ENCODE measurements at regions not wholly inside any gene's neighbourhood (a gene's known extent, or its start where the extent isn't known, plus 50 kb on each side); places are given as distances from the start of the nearest gene placed in this dataset.
A peak's percentile ranks its signal among the peaks of the same experiment; 100 is the strongest.

- Histone ChIP-seq H3K4me1 (ENCODE audit: control insufficient read depth in 1 of 2, insufficient read depth in 2 of 2, low read length in 2 of 2) (peaks cover 0 to 6% of the 10 kb centered on the region in 2 donors), H3K4me3 (ENCODE audit: low read depth in 1 of 2, low read length in 2 of 2) (no peak overlapping the region), H3K9me3 (ENCODE audit: control insufficient read depth in 1 of 2, low read length in 2 of 2) (no peaks in the 10 kb centered on the region), H3K36me3 (ENCODE audit: control insufficient read depth in 1 of 2, insufficient read depth in 2 of 2, low read length in 2 of 2) (no peaks in the 10 kb centered on the region), H3K27ac (ENCODE audit: low read depth, low read length) (no peak overlapping the region), H3K27me3 (ENCODE audit: control insufficient read depth in 1 of 2, insufficient read depth in 2 of 2, low read length in 2 of 2) (peaks cover 0 to 5% of the 10 kb centered on the region in 2 donors), H3K9ac (ENCODE audit: low read depth in 1 of 2, low read length in 2 of 2) (no peak overlapping the region)
Measured at GRCh38 chr20:48295445-48295903, 510.2 kb upstream of the SULF2 start.

- H3K27me3 ChIP-seq (ENCODE audit: control insufficient read depth in 1 of 2, insufficient read depth in 2 of 2, low read length in 2 of 2) = peaks cover 0 to 5% of the 10 kb centered on the region in 2 donors
- no peak overlapping the region for H3K9ac ChIP-seq (ENCODE audit: low read depth in 1 of 2, low read length in 2 of 2)
- H3K9me3 ChIP-seq (ENCODE audit: control insufficient read depth in 1 of 2, low read length in 2 of 2) = no peaks in the 10 kb centered on the region
- H3K27ac ChIP-seq (ENCODE audit: low read depth, low read length) = no peak overlapping the region
- no peak overlapping the region for H3K4me3 ChIP-seq (ENCODE audit: low read depth in 1 of 2, low read length in 2 of 2)
- peaks cover 0 to 6% of the 10 kb centered on the region in 2 donors for H3K4me1 ChIP-seq (ENCODE audit: control insufficient read depth in 1 of 2, insufficient read depth in 2 of 2, low read length in 2 of 2)
- no peaks in the 10 kb centered on the region for H3K36me3 ChIP-seq (ENCODE audit: control insufficient read depth in 1 of 2, insufficient read depth in 2 of 2, low read length in 2 of 2)
Measured at GRCh38 chr20:48294942-48295341, 509.7 kb upstream of the SULF2 start.

- no peaks in the 10 kb centered on the region for H3K9me3 ChIP-seq (ENCODE audit: control insufficient read depth in 1 of 2, low read length in 2 of 2)
- peaks cover 0 to 5% of the 10 kb centered on the region in 2 donors for H3K27me3 ChIP-seq (ENCODE audit: control insufficient read depth in 1 of 2, insufficient read depth in 2 of 2, low read length in 2 of 2)
- peaks cover 0 to 2% of the 10 kb centered on the region in 2 donors for H3K4me1 ChIP-seq (ENCODE audit: control insufficient read depth in 1 of 2, insufficient read depth in 2 of 2, low read length in 2 of 2)
- H3K4me3 ChIP-seq (ENCODE audit: low read depth in 1 of 2, low read length in 2 of 2) = no peak overlapping the region
- no peak overlapping the region for H3K27ac ChIP-seq (ENCODE audit: low read depth, low read length)
- no peaks in the 10 kb centered on the region for H3K36me3 ChIP-seq (ENCODE audit: control insufficient read depth in 1 of 2, insufficient read depth in 2 of 2, low read length in 2 of 2)
- no peak overlapping the region for H3K9ac ChIP-seq (ENCODE audit: low read depth in 1 of 2, low read length in 2 of 2)
Measured at GRCh38 chr20:48294196-48294595, 508.9 kb upstream of the SULF2 start.

- no peaks in the 10 kb centered on the region for H3K4me1 ChIP-seq (ENCODE audit: control insufficient read depth in 1 of 2, insufficient read depth in 2 of 2, low read length in 2 of 2)
- H3K9me3 ChIP-seq (ENCODE audit: control insufficient read depth in 1 of 2, low read length in 2 of 2) = no peaks in the 10 kb centered on the region
- H3K4me3 ChIP-seq (ENCODE audit: low read depth in 1 of 2, low read length in 2 of 2) = no peak overlapping the region
- peaks cover 0 to 5% of the 10 kb centered on the region in 2 donors for H3K27me3 ChIP-seq (ENCODE audit: control insufficient read depth in 1 of 2, insufficient read depth in 2 of 2, low read length in 2 of 2)
- H3K27ac ChIP-seq (ENCODE audit: low read depth, low read length) = no peak overlapping the region
- H3K9ac ChIP-seq (ENCODE audit: low read depth in 1 of 2, low read length in 2 of 2) = no peak overlapping the region
- no peaks in the 10 kb centered on the region for H3K36me3 ChIP-seq (ENCODE audit: control insufficient read depth in 1 of 2, insufficient read depth in 2 of 2, low read length in 2 of 2)
Measured at GRCh38 chr20:48293671-48294070, 508.4 kb upstream of the SULF2 start.

GRCh38 chr20:48292806-48293205 lies 507.5 kb upstream of the SULF2 start:
- Histone ChIP-seq H3K36me3 (ENCODE audit: control insufficient read depth in 1 of 2, insufficient read depth in 2 of 2, low read length in 2 of 2) (no peaks in the 10 kb centered on the region), H3K4me3 (ENCODE audit: low read depth in 1 of 2, low read length in 2 of 2) (no peak overlapping the region), H3K9ac (ENCODE audit: low read depth in 1 of 2, low read length in 2 of 2) (no peak overlapping the region), H3K4me1 (ENCODE audit: control insufficient read depth in 1 of 2, insufficient read depth in 2 of 2, low read length in 2 of 2) (no peaks in the 10 kb centered on the region), H3K27ac (ENCODE audit: low read depth, low read length) (no peak overlapping the region), H3K9me3 (ENCODE audit: control insufficient read depth in 1 of 2, low read length in 2 of 2) (no peaks in the 10 kb centered on the region), H3K27me3 (ENCODE audit: control insufficient read depth in 1 of 2, insufficient read depth in 2 of 2, low read length in 2 of 2) (peaks cover 0 to 5% of the 10 kb centered on the region in 2 donors)

- peaks cover 0 to 5% of the 10 kb centered on the region in 2 donors for H3K27me3 ChIP-seq (ENCODE audit: control insufficient read depth in 1 of 2, insufficient read depth in 2 of 2, low read length in 2 of 2)
- H3K4me1 ChIP-seq (ENCODE audit: control insufficient read depth in 1 of 2, insufficient read depth in 2 of 2, low read length in 2 of 2) = peaks cover 7 to 9% of the 10 kb centered on the region in 2 donors
- no peaks in the 10 kb centered on the region for H3K36me3 ChIP-seq (ENCODE audit: control insufficient read depth in 1 of 2, insufficient read depth in 2 of 2, low read length in 2 of 2)
- H3K9ac ChIP-seq (ENCODE audit: low read depth in 1 of 2, low read length in 2 of 2) = no peak overlapping the region
- no peak overlapping the region for H3K27ac ChIP-seq (ENCODE audit: low read depth, low read length)
- H3K4me3 ChIP-seq (ENCODE audit: low read depth in 1 of 2, low read length in 2 of 2) = no peak overlapping the region
- no peaks in the 10 kb centered on the region for H3K9me3 ChIP-seq (ENCODE audit: control insufficient read depth in 1 of 2, low read length in 2 of 2)
Measured at GRCh38 chr20:48291896-48292295, 506.6 kb upstream of the SULF2 start.

GRCh38 chr20:48288930-48289507 lies 503.7 kb upstream of the SULF2 start:
- peaks cover 17 to 26% of the 10 kb centered on the region in 2 donors for H3K4me1 ChIP-seq (ENCODE audit: control insufficient read depth in 1 of 2, insufficient read depth in 2 of 2, low read length in 2 of 2)
- H3K4me3 ChIP-seq (ENCODE audit: low read depth in 1 of 2, low read length in 2 of 2) = no peak overlapping the region
- peaks cover 0 to 5% of the 10 kb centered on the region in 2 donors for H3K27me3 ChIP-seq (ENCODE audit: control insufficient read depth in 1 of 2, insufficient read depth in 2 of 2, low read length in 2 of 2)
- no peak overlapping the region for H3K27ac ChIP-seq (ENCODE audit: low read depth, low read length)
- no peaks in the 10 kb centered on the region for H3K9me3 ChIP-seq (ENCODE audit: control insufficient read depth in 1 of 2, low read length in 2 of 2)
- H3K36me3 ChIP-seq (ENCODE audit: control insufficient read depth in 1 of 2, insufficient read depth in 2 of 2, low read length in 2 of 2) = no peaks in the 10 kb centered on the region
- H3K9ac ChIP-seq (ENCODE audit: low read depth in 1 of 2, low read length in 2 of 2) = no peak overlapping the region

- H3K9ac ChIP-seq (ENCODE audit: low read depth in 1 of 2, low read length in 2 of 2) = no peak overlapping the region
- H3K36me3 ChIP-seq (ENCODE audit: control insufficient read depth in 1 of 2, insufficient read depth in 2 of 2, low read length in 2 of 2) = no peaks in the 10 kb centered on the region
- no peaks in the 10 kb centered on the region for H3K9me3 ChIP-seq (ENCODE audit: control insufficient read depth in 1 of 2, low read length in 2 of 2)
- no peak overlapping the region for H3K4me3 ChIP-seq (ENCODE audit: low read depth in 1 of 2, low read length in 2 of 2)
- peaks cover 30 to 34% of the 10 kb centered on the region in 2 donors for H3K4me1 ChIP-seq (ENCODE audit: control insufficient read depth in 1 of 2, insufficient read depth in 2 of 2, low read length in 2 of 2)
- H3K27me3 ChIP-seq (ENCODE audit: control insufficient read depth in 1 of 2, insufficient read depth in 2 of 2, low read length in 2 of 2) = peaks cover 0 to 5% of the 10 kb centered on the region in 2 donors
- no peak overlapping the region for H3K27ac ChIP-seq (ENCODE audit: low read depth, low read length)
Measured at GRCh38 chr20:48287552-48288170, 502.4 kb upstream of the SULF2 start.

- Histone ChIP-seq H3K4me1 (ENCODE audit: control insufficient read depth in 1 of 2, insufficient read depth in 2 of 2, low read length in 2 of 2) (peaks cover 34% of the 10 kb centered on the region in 2 donors), H3K9me3 (ENCODE audit: control insufficient read depth in 1 of 2, low read length in 2 of 2) (no peaks in the 10 kb centered on the region), H3K27ac (ENCODE audit: low read depth, low read length) (no peak overlapping the region), H3K9ac (ENCODE audit: low read depth in 1 of 2, low read length in 2 of 2) (no peak overlapping the region), H3K4me3 (ENCODE audit: low read depth in 1 of 2, low read length in 2 of 2) (no peak overlapping the region), H3K27me3 (ENCODE audit: control insufficient read depth in 1 of 2, insufficient read depth in 2 of 2, low read length in 2 of 2) (peaks cover 0 to 5% of the 10 kb centered on the region in 2 donors), H3K36me3 (ENCODE audit: control insufficient read depth in 1 of 2, insufficient read depth in 2 of 2, low read length in 2 of 2) (no peaks in the 10 kb centered on the region)
Measured at GRCh38 chr20:48287021-48287494, 501.8 kb upstream of the SULF2 start.

- H3K4me3 ChIP-seq (ENCODE audit: low read depth in 1 of 2, low read length in 2 of 2) = no peak overlapping the region
- H3K9me3 ChIP-seq (ENCODE audit: control insufficient read depth in 1 of 2, low read length in 2 of 2) = no peaks in the 10 kb centered on the region
- H3K27me3 ChIP-seq (ENCODE audit: control insufficient read depth in 1 of 2, insufficient read depth in 2 of 2, low read length in 2 of 2) = peaks cover 0 to 3% of the 10 kb centered on the region in 2 donors
- peak overlapping the region; percentile 4 for H3K27ac ChIP-seq (ENCODE audit: low read depth, low read length)
- peaks cover 34% of the 10 kb centered on the region in 2 donors for H3K4me1 ChIP-seq (ENCODE audit: control insufficient read depth in 1 of 2, insufficient read depth in 2 of 2, low read length in 2 of 2)
- no peak overlapping the region for H3K9ac ChIP-seq (ENCODE audit: low read depth in 1 of 2, low read length in 2 of 2)
- H3K36me3 ChIP-seq (ENCODE audit: control insufficient read depth in 1 of 2, insufficient read depth in 2 of 2, low read length in 2 of 2) = no peaks in the 10 kb centered on the region
Measured at GRCh38 chr20:48286601-48287000, 501.3 kb upstream of the SULF2 start.
